G401 (cell line): ENCODE measurements at regions not wholly inside any gene's neighbourhood (a gene's known extent, or its start where the extent isn't known, plus 50 kb on each side); places are given as distances from the start of the nearest gene placed in this dataset.
"Not testable (repeated sequence)": the region's sequence is repeated elsewhere in the genome, so short reads cannot be mapped to it uniquely, and the experiment has no call there.

Experiments used
- DNase-seq: peaks from one replicate; pipeline ENCODE4 v3.0.0-alpha.2; 2015; ENCODE audit warnings: low spot score
- in situ Hi-C: cut with HindIII; loops from 2 replicates; pipeline ENCODE4 v1.10.0; 2016; ENCODE audit warnings: low sequenced_read_pairs, mixed read lengths

GRCh38 chr2:113386780-113387433 lies 50.6 kb upstream of the ZNG1B start:
- DNase-seq, in situ Hi-C loops: not testable (repeated sequence)

GRCh38 chr2:113379621-113380020 lies 57.9 kb upstream of the ZNG1B start:
- DNase-seq, in situ Hi-C loops: not testable (repeated sequence)

- DNase-seq, result no peak
- in situ Hi-C loops, result no loop called here
Observed at GRCh38 chr2:113376913-113377445, 60.5 kb upstream of the ZNG1B start.

- no peak for DNase-seq
- in situ Hi-C loops, result no loop called here
Observed at GRCh38 chr2:113376253-113376912, 61.1 kb upstream of the ZNG1B start.

GRCh38 chr2:113374857-113375256 lies 62.6 kb upstream of the ZNG1B start:
- in situ Hi-C loops, DNase-seq: not testable (repeated sequence)

GRCh38 chr2:113372258-113372834 lies 65.1 kb upstream of the ZNG1B start:
- in situ Hi-C loops, DNase-seq: not testable (repeated sequence)

- in situ Hi-C loops, result no loop called here
Observed at GRCh38 chr2:113370478-113371091, 66.9 kb upstream of the ZNG1B start.

GRCh38 chr2:113370030-113370429 lies 67.5 kb upstream of the ZNG1B start:
- in situ Hi-C loops, result no loop called here
- no peak for DNase-seq

More at GRCh38 chr2:113370478-113371091, 66.9 kb upstream of the ZNG1B start:
- DNase-seq, result peak; percentile 42

- in situ Hi-C loops, DNase-seq: not testable (repeated sequence)
Observed at GRCh38 chr2:113368581-113368980, 68.9 kb upstream of the ZNG1B start.

- in situ Hi-C loops, DNase-seq: not testable (repeated sequence)
Observed at GRCh38 chr2:113366821-113367220, 70.7 kb upstream of the ZNG1B start.

GRCh38 chr2:113365791-113366190 lies 71.7 kb upstream of the ZNG1B start:
- DNase-seq, in situ Hi-C loops: not testable (repeated sequence)

- DNase-seq, in situ Hi-C loops: not testable (repeated sequence)
Observed at GRCh38 chr2:113365290-113365689, 72.2 kb upstream of the ZNG1B start.

GRCh38 chr2:113361051-113361450 lies 76.4 kb upstream of the ZNG1B start:
- in situ Hi-C loops, result no loop called here
- DNase-seq, result no peak

- DNase-seq, result no peak
- in situ Hi-C loops, result no loop called here
Observed at GRCh38 chr2:113357071-113357470, 78.3 kb upstream of the PAX8 start.

GRCh38 chr2:113356284-113356683 lies 77.6 kb upstream of the PAX8 start:
- in situ Hi-C loops, DNase-seq: not testable (repeated sequence)

- in situ Hi-C loops, DNase-seq: not testable (repeated sequence)
Observed at GRCh38 chr2:113355339-113356015, 76.8 kb upstream of the PAX8 start.

GRCh38 chr2:113351375-113352355 lies 72.9 kb upstream of the PAX8 start:
- in situ Hi-C loops, result no loop called here
- DNase-seq, result no peak

GRCh38 chr2:113343800-113344199 lies 65.1 kb upstream of the PAX8 start:
- DNase-seq, in situ Hi-C loops: not testable (repeated sequence)
